CD14-positive monocyte (primary cell): ENCODE measurements at regions not wholly inside any gene's neighbourhood (a gene's known extent, or its start where the extent isn't known, plus 50 kb on each side); places are given as distances from the start of the nearest gene placed in this dataset.
A peak's percentile ranks its signal among the peaks of the same experiment; 100 is the strongest.

Experiments used
- DNase-seq, 3 donors: peaks; one replicate each; pipeline ENCODE4 v3.0.0-alpha.2; 2011 to 2022
- H2AFZ ChIP-seq: 2 replicates; pipeline ENCODE4 v1.6.0; 2012; ENCODE audit warnings: mild to moderate bottlenecking, low read depth, low read length, inconsistent platforms; ENCODE audit not compliant: insufficient read depth, poor library complexity, severe bottlenecking
- H3K27ac ChIP-seq, 2 donors: 1 replicate in 1 of 2; 2 replicates in 1 of 2; pipeline ENCODE4 v1.5.1; 2012 to 2013; ENCODE audit warnings: low read length in 2 of 2, control low read depth in 1 of 2, inconsistent platforms in 1 of 2, low read depth in 1 of 2, mild to moderate bottlenecking in 1 of 2
- H3K27me3 ChIP-seq, 2 donors: one replicate each; pipeline versions ENCODE4 v1.6.0 to v1.6.1; 2011 to 2013; ENCODE audit warnings: low read length in 2 of 2; ENCODE audit not compliant: control insufficient read depth in 2 of 2, insufficient read depth in 2 of 2
- H3K36me3 ChIP-seq, 2 donors: replicated peaks in 1 of 2; 1 replicate in 1 of 2; 2 replicates in 1 of 2; pipeline versions ENCODE4 v1.5.1 to v1.6.1; 2012 to 2013; ENCODE audit warnings: low read length in 2 of 2, control low read depth in 1 of 2, inconsistent platforms in 1 of 2, mild to moderate bottlenecking in 1 of 2; ENCODE audit not compliant: insufficient read depth in 2 of 2, control insufficient read depth in 1 of 2
- H3K4me1 ChIP-seq, 2 donors: 1 replicate in 1 of 2; 2 replicates in 1 of 2; pipeline versions ENCODE4 v1.5.1 to v1.6.1; 2012 to 2013; ENCODE audit warnings: low read length in 2 of 2, control low read depth in 1 of 2, inconsistent platforms in 1 of 2, mild to moderate bottlenecking in 1 of 2, moderate library complexity in 1 of 2; ENCODE audit not compliant: insufficient read depth in 2 of 2, control insufficient read depth in 1 of 2
- H3K4me2 ChIP-seq: replicated peaks from 2 replicates; pipeline ENCODE3; 2012; ENCODE audit warnings: low read length, moderate library complexity, mild to moderate bottlenecking; ENCODE audit not compliant: poor library complexity, severe bottlenecking; ENCODE audit errors: extremely low read depth
- H3K4me3 ChIP-seq, 3 experiments: fragments of 200-600 bp in 1 of 3; sonication (generic) in 1 of 3; replicated peaks in 1 of 3; 1 replicate in 2 of 3; 2 replicates in 1 of 3; pipeline ENCODE4 v1.5.1; 2011 to 2013; ENCODE audit warnings: low read length in 3 of 3, mild to moderate bottlenecking in 3 of 3, control low read depth in 2 of 3, low read depth in 2 of 3, inconsistent platforms in 1 of 3, moderate library complexity in 1 of 3
- H3K79me2 ChIP-seq: 2 replicates; pipeline ENCODE4 v1.6.0; 2012; ENCODE audit warnings: mild to moderate bottlenecking, control low read depth, inconsistent platforms, low read length, moderate library complexity; ENCODE audit not compliant: insufficient read depth
- H3K9ac ChIP-seq: 2 replicates; pipeline ENCODE4 v1.6.0; 2017; ENCODE audit warnings: low read length, mild to moderate bottlenecking; ENCODE audit not compliant: insufficient read depth, poor library complexity, severe bottlenecking
- H3K9me3 ChIP-seq, 2 donors: replicated peaks in 1 of 2; 1 replicate in 1 of 2; 2 replicates in 1 of 2; pipeline versions ENCODE4 v1.5.1 to v1.6.1; 2012 to 2013; ENCODE audit warnings: low read length in 2 of 2, control low read depth in 1 of 2; ENCODE audit not compliant: control insufficient read depth in 1 of 2, insufficient read depth in 1 of 2
- H4K20me1 ChIP-seq: 2 replicates; pipeline ENCODE4 v1.6.0; 2012; ENCODE audit warnings: mild to moderate bottlenecking, low read length, control low read depth, moderate library complexity; ENCODE audit not compliant: insufficient read depth
- H3K27ac Mint-ChIP-seq, 7 donors: one replicate each; pipeline ENCODE4 v1.8.0; 2020; ENCODE audit warnings: mild to moderate bottlenecking in 7 of 7, mixed read lengths in 7 of 7, moderate library complexity in 6 of 7, inconsistent platforms in 2 of 7
- H3K27me3 Mint-ChIP-seq, 3 donors: one replicate each; pipeline ENCODE4 v1.8.0; 2021 to 2022; ENCODE audit warnings: low read depth in 3 of 3, mild to moderate bottlenecking in 3 of 3, mixed read lengths in 3 of 3, moderate library complexity in 3 of 3, inconsistent platforms in 1 of 3
- H3K36me3 Mint-ChIP-seq, 2 donors: one replicate each; pipeline ENCODE4 v1.8.0; 2020; ENCODE audit warnings: mixed read lengths in 2 of 2, inconsistent platforms in 1 of 2, mild to moderate bottlenecking in 1 of 2
- H3K4me1 Mint-ChIP-seq: one replicate; pipeline ENCODE4 v1.8.0; 2020; ENCODE audit warnings: mild to moderate bottlenecking, mixed read lengths
- H3K4me3 Mint-ChIP-seq, 2 donors: one replicate each; pipeline ENCODE4 v1.8.0; 2020; ENCODE audit warnings: mild to moderate bottlenecking in 2 of 2, mixed read lengths in 2 of 2, moderate library complexity in 1 of 2
- H3K9me3 Mint-ChIP-seq, 7 donors: one replicate each; pipeline ENCODE4 v1.8.0; 2020 to 2022; ENCODE audit warnings: mixed read lengths in 7 of 7, mild to moderate bottlenecking in 6 of 7, moderate library complexity in 6 of 7, inconsistent platforms in 2 of 7
- WGBS: methylation state at CpG from one replicate; pipeline ENCODE4 v1.1.5; 2013; ENCODE audit warnings: missing lambda C conversion rate; ENCODE audit not compliant: insufficient coverage; 5-methylcytosine and 5-hydroxymethylcytosine counted together
- intact Hi-C, 2 donors: fragments of 100-400 bp; cut with micrococcal nuclease; formaldehyde crosslinking; loops; one replicate each; pipeline versions ENCODE4 v1.15.0 to v1.15.1; 2023
- TF ChIP-seq, protein P1 (sequence below): fragments of 200-600 bp; IDR thresholded peaks from one replicate; pipeline ENCODE4 v1.8.0; 2022; ENCODE audit warnings: antibody characterized with exemption, mild to moderate bottlenecking

DNA sequence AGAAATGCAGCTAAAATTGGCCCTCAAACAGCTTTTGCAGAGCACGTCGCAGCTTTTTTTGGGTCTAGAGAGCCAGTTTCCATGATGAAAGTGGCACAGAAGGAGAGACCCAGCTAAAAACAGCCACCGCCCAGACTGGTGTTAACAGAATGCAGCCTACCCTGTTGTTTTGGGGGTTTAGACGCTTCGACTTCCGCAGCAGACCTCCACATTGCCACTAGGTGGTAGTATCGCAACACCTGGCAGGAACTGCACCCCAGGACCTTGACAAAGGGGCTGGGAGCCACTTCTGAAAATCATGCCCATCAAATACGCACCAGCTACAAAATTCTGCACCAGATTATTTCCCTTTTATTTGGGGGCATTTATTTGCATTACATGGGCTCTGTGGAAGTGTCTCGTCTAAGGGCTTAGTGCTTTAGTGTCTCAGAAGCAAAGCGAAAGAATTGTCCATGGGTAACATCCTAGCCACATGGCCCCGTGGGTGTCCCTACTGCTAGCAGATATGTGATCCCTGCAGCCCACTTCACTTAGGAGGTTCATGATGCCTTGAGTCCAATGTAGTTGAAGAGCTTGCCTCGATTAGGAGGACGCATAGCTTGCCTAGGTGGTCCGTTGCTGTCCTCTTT, 167.1 kb downstream of the HAPSTR1 start:
- Mint-ChIP-seq H3K4me1 (peaks cover 6% of the 10 kb centered on the region), H3K36me3 (no peaks in the 10 kb centered on the region), H3K9me3 (peaks cover 0 to 8% (median 0%) of the 10 kb centered on the region in 7 donors), H3K4me3 (no peak overlapping the region), H3K27me3 (peaks cover 4 to 8% (median 8%) of the 10 kb centered on the region in 3 donors), H3K27ac (no peak overlapping the region)
- no peak overlapping the region for H3K4me2 ChIP-seq
- H2AFZ ChIP-seq = peak overlapping the region; percentile 13
- H3K36me3 ChIP-seq = no peaks in the 10 kb centered on the region
- 45% methylated on average over 11 of the region's 14 CpGs for WGBS
- H3K9me3 ChIP-seq = no peaks in the 10 kb centered on the region
- peak in 1 of 3 donors; percentile 17 for DNase-seq
- no peaks in the 10 kb centered on the region for H4K20me1 ChIP-seq
- TF ChIP-seq, protein P1, sequence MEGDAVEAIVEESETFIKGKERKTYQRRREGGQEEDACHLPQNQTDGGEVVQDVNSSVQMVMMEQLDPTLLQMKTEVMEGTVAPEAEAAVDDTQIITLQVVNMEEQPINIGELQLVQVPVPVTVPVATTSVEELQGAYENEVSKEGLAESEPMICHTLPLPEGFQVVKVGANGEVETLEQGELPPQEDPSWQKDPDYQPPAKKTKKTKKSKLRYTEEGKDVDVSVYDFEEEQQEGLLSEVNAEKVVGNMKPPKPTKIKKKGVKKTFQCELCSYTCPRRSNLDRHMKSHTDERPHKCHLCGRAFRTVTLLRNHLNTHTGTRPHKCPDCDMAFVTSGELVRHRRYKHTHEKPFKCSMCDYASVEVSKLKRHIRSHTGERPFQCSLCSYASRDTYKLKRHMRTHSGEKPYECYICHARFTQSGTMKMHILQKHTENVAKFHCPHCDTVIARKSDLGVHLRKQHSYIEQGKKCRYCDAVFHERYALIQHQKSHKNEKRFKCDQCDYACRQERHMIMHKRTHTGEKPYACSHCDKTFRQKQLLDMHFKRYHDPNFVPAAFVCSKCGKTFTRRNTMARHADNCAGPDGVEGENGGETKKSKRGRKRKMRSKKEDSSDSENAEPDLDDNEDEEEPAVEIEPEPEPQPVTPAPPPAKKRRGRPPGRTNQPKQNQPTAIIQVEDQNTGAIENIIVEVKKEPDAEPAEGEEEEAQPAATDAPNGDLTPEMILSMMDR = peak; percentile 71
- H3K27ac ChIP-seq = no peak overlapping the region
- no peak overlapping the region for H3K4me3 ChIP-seq
- no peak overlapping the region for H3K9ac ChIP-seq
- H3K79me2 ChIP-seq = no peaks in the 10 kb centered on the region
- intact Hi-C loops = no loop called here
- no peaks in the 10 kb centered on the region for H3K27me3 ChIP-seq
- no peaks in the 10 kb centered on the region for H3K4me1 ChIP-seq

DNA sequence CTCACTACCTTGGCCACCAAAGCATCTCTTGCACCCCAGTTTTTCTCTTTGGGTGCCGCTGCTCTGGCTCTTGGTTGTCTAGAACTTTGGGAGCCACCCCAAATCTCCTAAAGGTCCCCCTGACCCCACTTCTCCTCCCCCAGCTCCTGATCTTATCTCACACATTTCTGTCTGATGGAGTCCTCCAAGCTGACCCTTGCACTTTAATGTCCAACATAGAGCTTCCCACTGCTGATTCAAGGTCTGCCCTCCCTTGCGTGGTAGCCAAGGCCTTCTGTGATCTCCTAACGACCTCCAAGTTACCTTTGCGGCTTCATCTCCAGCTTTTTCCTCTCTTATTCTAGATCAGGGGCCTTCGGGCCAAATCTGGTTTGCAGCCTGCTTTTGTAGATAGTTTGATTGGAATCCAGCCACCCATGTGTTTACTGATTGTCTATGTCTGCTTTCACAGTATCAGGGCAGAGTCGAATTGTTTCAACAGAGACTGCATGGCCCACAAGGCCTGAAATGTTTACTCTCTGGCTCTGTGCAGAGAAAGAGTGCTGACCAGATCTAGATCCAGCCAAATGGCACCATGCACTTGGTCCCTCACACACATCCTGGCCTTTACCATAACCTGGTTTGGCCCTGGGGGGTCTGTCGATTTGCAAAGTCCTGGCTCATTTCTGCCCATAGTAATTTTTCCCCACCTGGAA, 168.6 kb downstream of the HAPSTR1 start:
- Histone ChIP-seq H3K4me1 (no peaks in the 10 kb centered on the region), H3K4me2 (no peak overlapping the region), H3K27ac (no peak overlapping the region), H3K9me3 (no peaks in the 10 kb centered on the region), H3K27me3 (no peaks in the 10 kb centered on the region), H4K20me1 (no peaks in the 10 kb centered on the region), H2AFZ (no peak overlapping the region), H3K79me2 (no peaks in the 10 kb centered on the region), H3K36me3 (no peaks in the 10 kb centered on the region), H3K9ac (no peak overlapping the region), H3K4me3 (no peak overlapping the region)
- no peak for DNase-seq
- H3K27ac Mint-ChIP-seq = no peak overlapping the region
- intact Hi-C loops = no loop called here
- H3K36me3 Mint-ChIP-seq = no peaks in the 10 kb centered on the region
- H3K4me1 Mint-ChIP-seq = peaks cover 10% of the 10 kb centered on the region
- 92% methylated on average over 5 of the region's 7 CpGs for WGBS
- peaks cover 4 to 16% (median 15%) of the 10 kb centered on the region in 3 donors for H3K27me3 Mint-ChIP-seq
- TF ChIP-seq, protein P1 = no peak
- no peak overlapping the region for H3K4me3 Mint-ChIP-seq
- H3K9me3 Mint-ChIP-seq = peaks cover 0 to 1% (median 0%) of the 10 kb centered on the region in 7 donors
